Hepatocyte (in vitro differentiated cells): ENCODE measurements at regions not wholly inside any gene's neighbourhood (a gene's known extent, or its start where the extent isn't known, plus 50 kb on each side); places are given as distances from the start of the nearest gene placed in this dataset.

Source experiments
- CTCF ChIP-seq: fragments of 200-600 bp; sonication (generic); IDR thresholded peaks from 2 replicates; pipeline ENCODE4 v1.5.1; 2016; ENCODE audit warnings: antibody characterized with exemption, mild to moderate bottlenecking; ENCODE audit not compliant: poor library complexity
- EZH2 ChIP-seq: fragments of 200-600 bp; sonication (generic); IDR thresholded peaks from 2 replicates; pipeline ENCODE4 v1.6.1; 2016; ENCODE audit warnings: antibody characterized with exemption, mild to moderate bottlenecking, borderline replicate concordance
- EZH2phosphoT487 ChIP-seq: fragments of 200-600 bp; sonication (generic); IDR thresholded peaks from one replicate; pipeline ENCODE4 v1.6.1; 2018; ENCODE audit warnings: antibody characterized with exemption, mild to moderate bottlenecking, low read depth, moderate library complexity; ENCODE audit not compliant: unreplicated experiment, severe bottlenecking

GRCh38 chr3:180403156-180403555 lies 198.8 kb upstream of the TTC14 start:
- TF ChIP-seq EZH2 = no peak
- no peak for TF ChIP-seq CTCF
- TF ChIP-seq EZH2phosphoT487 = no peak
